ENCODE measurements at regions not wholly inside any gene's neighbourhood (a gene's known extent, or its start where the extent isn't known, plus 50 kb on each side); places are given as distances from the start of the nearest gene placed in this dataset.

DNA sequence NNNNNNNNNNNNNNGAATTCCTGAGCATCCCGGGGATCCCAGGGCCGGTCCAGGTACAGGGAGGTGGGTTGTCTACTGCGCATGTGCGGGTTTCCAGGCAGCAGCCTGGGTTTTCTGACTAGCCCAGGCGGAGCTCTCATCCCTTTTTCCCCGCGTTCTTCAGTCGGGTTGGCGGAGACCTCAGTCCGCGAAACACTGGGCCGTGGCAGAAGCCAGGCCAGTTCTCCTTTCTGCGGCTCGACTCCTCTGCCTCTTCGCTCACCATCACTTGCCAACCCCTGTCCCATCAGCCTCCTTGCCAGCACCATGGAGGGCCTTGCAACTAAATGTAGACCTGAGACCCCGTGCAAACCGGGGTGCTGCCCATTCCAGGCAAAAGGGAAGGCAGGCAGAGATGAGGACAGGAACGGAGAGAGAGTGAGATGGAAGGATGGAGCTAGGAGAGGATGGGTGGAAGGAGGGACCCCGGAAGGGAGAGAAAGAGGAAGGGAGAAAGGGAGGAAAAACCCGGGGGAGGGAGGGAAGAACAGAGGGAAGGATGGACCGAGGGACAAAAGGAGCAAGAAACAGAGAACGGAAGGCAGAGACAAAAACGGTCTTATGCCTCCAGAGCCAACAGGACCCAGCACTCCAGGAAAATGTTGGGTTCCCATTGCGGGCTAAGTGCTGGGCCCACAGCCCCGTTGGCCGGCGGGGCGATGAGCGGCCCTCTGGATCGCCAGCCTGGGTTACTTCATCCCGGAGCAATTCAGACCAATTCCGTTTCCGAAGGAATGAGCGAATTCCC, 445.4 kb upstream of the DEFB115 start:
- no peak for TF ChIP-seq POLR2A (IDR thresholded peaks at IDR 0.05; ENCODE audit: low read length)
- no peak for TF ChIP-seq GATA1 (IDR thresholded peaks at IDR 0.05; ENCODE audit: low read depth, low read length)

Measured in erythroblast (primary cell).